ENCODE measurements at regions not wholly inside any gene's neighbourhood (a gene's known extent, or its start where the extent isn't known, plus 50 kb on each side); places are given as distances from the start of the nearest gene placed in this dataset.

DNA sequence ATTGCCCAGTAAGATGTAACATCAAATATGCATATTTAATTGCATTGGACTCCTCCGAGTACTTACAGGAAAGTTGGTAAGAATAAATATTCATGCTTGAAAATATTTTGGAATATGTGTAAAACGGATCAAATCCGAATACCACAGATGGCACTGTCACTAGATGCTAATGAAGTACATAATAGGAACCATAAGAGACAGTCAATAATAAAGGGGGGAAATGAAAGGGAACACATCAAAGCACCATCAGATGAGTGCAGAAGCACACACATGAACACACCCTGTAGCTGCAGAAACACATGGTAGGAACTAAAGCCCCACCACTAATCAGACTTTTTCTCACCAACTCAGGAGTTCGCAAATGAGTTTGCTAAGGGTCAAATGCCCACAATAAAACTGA is 52.2 kb upstream of the PAGE5 start:
- H4K20me1 ChIP-seq (ENCODE audit: control insufficient read depth, extremely low read depth, insufficient read depth, low read length) = no peaks in the 10 kb centered on the region
- TF ChIP-seq, protein P1, sequence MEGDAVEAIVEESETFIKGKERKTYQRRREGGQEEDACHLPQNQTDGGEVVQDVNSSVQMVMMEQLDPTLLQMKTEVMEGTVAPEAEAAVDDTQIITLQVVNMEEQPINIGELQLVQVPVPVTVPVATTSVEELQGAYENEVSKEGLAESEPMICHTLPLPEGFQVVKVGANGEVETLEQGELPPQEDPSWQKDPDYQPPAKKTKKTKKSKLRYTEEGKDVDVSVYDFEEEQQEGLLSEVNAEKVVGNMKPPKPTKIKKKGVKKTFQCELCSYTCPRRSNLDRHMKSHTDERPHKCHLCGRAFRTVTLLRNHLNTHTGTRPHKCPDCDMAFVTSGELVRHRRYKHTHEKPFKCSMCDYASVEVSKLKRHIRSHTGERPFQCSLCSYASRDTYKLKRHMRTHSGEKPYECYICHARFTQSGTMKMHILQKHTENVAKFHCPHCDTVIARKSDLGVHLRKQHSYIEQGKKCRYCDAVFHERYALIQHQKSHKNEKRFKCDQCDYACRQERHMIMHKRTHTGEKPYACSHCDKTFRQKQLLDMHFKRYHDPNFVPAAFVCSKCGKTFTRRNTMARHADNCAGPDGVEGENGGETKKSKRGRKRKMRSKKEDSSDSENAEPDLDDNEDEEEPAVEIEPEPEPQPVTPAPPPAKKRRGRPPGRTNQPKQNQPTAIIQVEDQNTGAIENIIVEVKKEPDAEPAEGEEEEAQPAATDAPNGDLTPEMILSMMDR (conservative IDR thresholded peaks at IDR 0.05 in 1 of 2, IDR thresholded peaks at IDR 0.05 in 1 of 2; ENCODE audit: low read depth in 1 of 2, low read length in 2 of 2) = no peak
- no peak for TF ChIP-seq EZH2 (IDR thresholded peaks at IDR 0.05; ENCODE audit: low read length, missing control alignments)
- no peaks in the 10 kb centered on the region for H3K36me3 ChIP-seq (ENCODE audit: control insufficient read depth, insufficient read depth, low read length)
- H3K4me1 ChIP-seq (ENCODE audit: control insufficient read depth, extremely low read depth, insufficient read depth, low read length) = no peaks in the 10 kb centered on the region
- no peak overlapping the region for H3K9ac ChIP-seq (ENCODE audit: insufficient read depth, low read length)
- H3K4me3 ChIP-seq (replicated peaks in 1 of 4; ENCODE audit: control extremely low read depth in 1 of 4, insufficient read depth in 1 of 4, low read depth in 3 of 4, low read length in 4 of 4) = no peak overlapping the region
- DNase-seq (ENCODE audit: low read depth in 2 of 2) = no peak
- H3K4me2 ChIP-seq (ENCODE audit: extremely low read depth, insufficient read depth, low read length) = no peak overlapping the region
- H2AFZ ChIP-seq (ENCODE audit: low read length) = no peak overlapping the region
- H3K27me3 ChIP-seq (ENCODE audit: control insufficient read depth, insufficient read depth, low read length) = no peaks in the 10 kb centered on the region
- H3K9me3 ChIP-seq (ENCODE audit: control insufficient read depth, insufficient read depth, low read depth, low read length) = no peaks in the 10 kb centered on the region
- no peaks in the 10 kb centered on the region for H3K79me2 ChIP-seq (ENCODE audit: control insufficient read depth, insufficient read depth, low read length)
- no peak overlapping the region for H3K27ac ChIP-seq (ENCODE audit: insufficient read depth, low read length)

DNA sequence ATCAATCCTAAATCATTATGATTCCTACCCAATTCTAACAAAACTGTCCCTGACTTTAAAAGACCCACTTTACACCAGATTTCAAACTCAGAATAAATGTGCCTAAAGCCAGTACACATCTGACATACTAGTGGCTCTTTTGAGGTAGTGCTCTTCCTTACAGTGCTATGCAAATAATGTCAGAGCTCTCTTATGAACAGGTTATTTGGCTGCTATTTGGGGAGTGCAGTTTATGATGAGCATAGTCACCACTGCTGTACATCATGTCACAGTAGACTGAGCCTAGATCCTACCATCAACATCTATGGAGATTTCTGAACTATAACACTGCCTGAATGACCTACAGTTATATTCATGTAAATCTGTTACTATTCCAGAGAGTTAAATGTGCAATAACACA is 50.4 kb upstream of the PAGE5 start:
- no peaks in the 10 kb centered on the region for H3K79me2 ChIP-seq (ENCODE audit: control insufficient read depth, insufficient read depth, low read length)
- H3K4me1 ChIP-seq (ENCODE audit: control insufficient read depth, extremely low read depth, insufficient read depth, low read length) = no peaks in the 10 kb centered on the region
- no peaks in the 10 kb centered on the region for H3K36me3 ChIP-seq (ENCODE audit: control insufficient read depth, insufficient read depth, low read length)
- TF ChIP-seq, protein P1 (conservative IDR thresholded peaks at IDR 0.05 in 1 of 2, IDR thresholded peaks at IDR 0.05 in 1 of 2; ENCODE audit: low read depth in 1 of 2, low read length in 2 of 2) = no peak
- no peak for TF ChIP-seq EZH2 (IDR thresholded peaks at IDR 0.05; ENCODE audit: low read length, missing control alignments)
- no peaks in the 10 kb centered on the region for H3K9me3 ChIP-seq (ENCODE audit: control insufficient read depth, insufficient read depth, low read depth, low read length)
- H3K4me3 ChIP-seq (replicated peaks in 1 of 4; ENCODE audit: control extremely low read depth in 1 of 4, insufficient read depth in 1 of 4, low read depth in 3 of 4, low read length in 4 of 4) = no peak overlapping the region
- H2AFZ ChIP-seq (ENCODE audit: low read length) = no peak overlapping the region
- H3K27me3 ChIP-seq (ENCODE audit: control insufficient read depth, insufficient read depth, low read length) = no peaks in the 10 kb centered on the region
- no peak for DNase-seq (ENCODE audit: low read depth in 2 of 2)
- H3K27ac ChIP-seq (ENCODE audit: insufficient read depth, low read length) = no peak overlapping the region
- H3K4me2 ChIP-seq (ENCODE audit: extremely low read depth, insufficient read depth, low read length) = no peak overlapping the region
- H3K9ac ChIP-seq (ENCODE audit: insufficient read depth, low read length) = no peak overlapping the region
- no peaks in the 10 kb centered on the region for H4K20me1 ChIP-seq (ENCODE audit: control insufficient read depth, extremely low read depth, insufficient read depth, low read length)

Measured in fibroblast of lung (primary cell).